ENCODE measurements at regions not wholly inside any gene's neighbourhood (a gene's known extent, or its start where the extent isn't known, plus 50 kb on each side); places are given as distances from the start of the nearest gene placed in this dataset.

- no peak for TF ChIP-seq CTCF (IDR thresholded peaks at IDR 0.05)
- H3K27ac ChIP-seq = no peak overlapping the region
- H3K36me3 ChIP-seq = no peaks in the 10 kb centered on the region
- no peaks in the 10 kb centered on the region for H3K9me3 ChIP-seq
- H3K27me3 ChIP-seq = no peaks in the 10 kb centered on the region
- DNase-seq (ENCODE audit: low spot score) = no peak
- no peak overlapping the region for H3K4me3 ChIP-seq
- no peaks in the 10 kb centered on the region for H3K4me1 ChIP-seq
These were observed 200.4 kb upstream of the LEF1 start for GRCh38 chr4:108369035-108369655.

- Histone ChIP-seq H3K27ac (no peak overlapping the region), H3K9me3 (no peaks in the 10 kb centered on the region), H3K4me1 (no peaks in the 10 kb centered on the region), H3K27me3 (no peaks in the 10 kb centered on the region), H3K36me3 (no peaks in the 10 kb centered on the region), H3K4me3 (no peak overlapping the region)
- TF ChIP-seq CTCF (IDR thresholded peaks at IDR 0.05) = no peak
- DNase-seq (ENCODE audit: low spot score) = no peak
These were observed 199.0 kb upstream of the LEF1 start for GRCh38 chr4:108367751-108368150.

GRCh38 chr4:108366716-108367115 is 198.0 kb upstream of the LEF1 start:
- no peak overlapping the region for H3K27ac ChIP-seq
- H3K27me3 ChIP-seq = no peaks in the 10 kb centered on the region
- TF ChIP-seq CTCF (IDR thresholded peaks at IDR 0.05) = no peak
- no peaks in the 10 kb centered on the region for H3K4me1 ChIP-seq
- no peaks in the 10 kb centered on the region for H3K36me3 ChIP-seq
- no peak for DNase-seq (ENCODE audit: low spot score)
- no peak overlapping the region for H3K4me3 ChIP-seq
- no peaks in the 10 kb centered on the region for H3K9me3 ChIP-seq

- DNase-seq (ENCODE audit: low spot score) = no peak
- H3K27ac ChIP-seq = no peak overlapping the region
- no peaks in the 10 kb centered on the region for H3K27me3 ChIP-seq
- TF ChIP-seq CTCF (IDR thresholded peaks at IDR 0.05) = no peak
- no peak overlapping the region for H3K4me3 ChIP-seq
- no peaks in the 10 kb centered on the region for H3K9me3 ChIP-seq
- peaks cover 0 to 6% of the 10 kb centered on the region in 2 donors for H3K4me1 ChIP-seq
- no peaks in the 10 kb centered on the region for H3K36me3 ChIP-seq
These were observed 196.8 kb upstream of the LEF1 start for GRCh38 chr4:108365551-108365950.

- no peak for DNase-seq (ENCODE audit: low spot score)
- Histone ChIP-seq H3K9me3 (no peaks in the 10 kb centered on the region), H3K27ac (no peak overlapping the region), H3K36me3 (no peaks in the 10 kb centered on the region), H3K27me3 (no peaks in the 10 kb centered on the region), H3K4me3 (no peak overlapping the region), H3K4me1 (peaks cover 0 to 6% of the 10 kb centered on the region in 2 donors)
- no peak for TF ChIP-seq CTCF (IDR thresholded peaks at IDR 0.05)
These were observed 193.2 kb upstream of the LEF1 start for GRCh38 chr4:108361886-108362285.

GRCh38 chr4:108361446-108361820 is 192.7 kb upstream of the LEF1 start:
- no peak overlapping the region for H3K27ac ChIP-seq
- H3K4me3 ChIP-seq = no peak overlapping the region
- no peak for DNase-seq (ENCODE audit: low spot score)
- no peak for TF ChIP-seq CTCF (IDR thresholded peaks at IDR 0.05)
- no peaks in the 10 kb centered on the region for H3K9me3 ChIP-seq
- peaks cover 0 to 6% of the 10 kb centered on the region in 2 donors for H3K4me1 ChIP-seq
- no peaks in the 10 kb centered on the region for H3K36me3 ChIP-seq
- no peaks in the 10 kb centered on the region for H3K27me3 ChIP-seq

Data from right atrium auricular region (tissue), 2 donors.